ENCODE measurements at regions not wholly inside any gene's neighbourhood (a gene's known extent, or its start where the extent isn't known, plus 50 kb on each side); places are given as distances from the start of the nearest gene placed in this dataset.
"Not testable (repeated sequence)": the region's sequence is repeated elsewhere in the genome, so short reads cannot be mapped to it uniquely, and the experiment has no call there.

DNA sequence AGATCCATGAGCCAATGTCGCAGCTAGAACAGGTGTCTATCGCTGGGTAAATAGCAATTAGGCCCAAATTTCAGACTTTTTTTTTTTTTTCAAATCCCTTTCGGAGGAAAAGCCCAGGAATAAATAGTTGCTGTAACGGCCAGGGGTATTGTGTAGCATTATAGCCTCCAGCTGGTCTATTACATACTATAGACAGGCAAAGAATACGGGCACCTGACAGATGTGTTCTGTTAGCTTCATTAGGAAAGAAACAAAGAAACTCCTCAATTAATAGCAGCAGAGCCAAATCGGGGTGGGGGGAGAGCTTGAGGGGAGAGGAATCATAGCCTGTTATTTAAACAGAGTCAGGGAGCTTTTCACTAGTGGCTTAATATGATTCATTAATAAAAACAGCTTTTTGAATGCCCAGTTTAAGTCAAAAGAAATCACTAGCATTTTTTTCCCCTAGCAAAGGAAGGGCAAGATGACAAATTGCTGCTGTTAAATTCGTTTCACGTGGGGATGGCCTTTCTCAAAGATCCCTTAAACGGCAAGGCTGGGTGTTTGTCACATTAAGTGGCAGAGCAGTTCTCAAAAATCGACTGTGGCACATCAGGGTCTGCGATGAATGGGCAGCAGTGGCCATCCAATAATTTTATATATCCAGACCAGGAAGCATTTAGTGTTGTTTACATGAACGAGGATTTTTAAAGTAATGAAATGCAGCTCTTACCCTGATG, 139.4 kb downstream of the ID4 start:
- DNase-seq, result no peak

DNA sequence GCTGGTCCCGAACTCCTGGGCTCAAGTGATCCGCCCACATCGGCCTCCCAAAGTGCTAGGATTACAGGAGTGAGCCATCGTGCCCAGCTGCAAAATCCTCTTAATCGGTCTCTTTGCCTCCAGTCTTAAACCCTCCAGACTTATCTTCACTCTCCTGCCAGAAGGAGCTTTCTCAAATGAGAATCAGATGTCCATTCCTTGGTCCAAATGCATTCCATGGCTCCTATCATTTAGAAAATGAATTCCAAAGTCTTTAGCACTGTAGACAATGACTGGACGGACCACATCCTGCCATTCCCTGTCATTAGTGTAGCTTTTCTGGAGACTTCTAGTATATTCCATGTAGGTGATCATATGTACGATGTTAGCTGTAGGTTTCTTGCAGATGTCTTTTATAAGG, 141.9 kb downstream of the ID4 start:
- no peak for DNase-seq

GRCh38 chr6:19979986-19980385, 142.8 kb downstream of the ID4 start:
- no peak for DNase-seq

DNA sequence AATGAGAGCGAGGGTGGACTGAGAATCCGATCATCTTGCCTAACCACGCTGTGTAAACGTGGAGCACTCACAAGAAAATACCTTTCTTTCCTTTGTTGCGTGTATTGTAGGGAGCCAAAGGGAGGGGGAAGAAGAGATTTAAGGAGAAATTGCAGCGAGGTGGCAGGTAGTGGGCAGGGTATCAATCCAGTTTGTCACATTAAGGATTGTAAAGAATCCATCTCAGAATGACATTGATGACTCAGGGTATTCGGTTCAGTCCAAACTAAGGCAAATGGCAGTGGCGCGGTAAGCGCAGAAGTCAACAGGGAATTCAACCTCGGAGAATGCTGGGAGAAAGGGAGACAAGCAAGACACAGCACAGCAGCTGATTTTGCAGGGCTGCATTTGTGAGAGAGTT, 146.2 kb downstream of the ID4 start:
- DNase-seq, result no peak

- no peak for DNase-seq
Measured at GRCh38 chr6:19986691-19987438, 149.7 kb downstream of the ID4 start.

DNA sequence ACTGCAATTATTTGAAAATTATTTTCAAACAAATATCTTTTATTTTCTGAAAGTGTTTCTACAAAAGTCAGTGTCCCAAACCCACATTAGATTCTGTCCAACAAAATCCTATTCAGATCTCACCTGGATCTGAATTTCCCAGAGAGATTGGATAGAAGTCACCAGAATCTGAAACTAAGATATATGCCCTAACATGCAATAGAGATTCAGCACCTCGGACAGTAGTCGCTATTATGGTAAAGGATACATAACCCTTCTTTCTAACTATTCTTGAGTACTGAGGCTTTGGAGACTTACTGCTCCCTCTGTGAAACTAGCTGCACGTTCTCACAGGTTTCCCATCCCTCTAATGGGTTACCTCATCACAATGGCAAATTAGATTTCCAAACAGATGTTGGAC, 151.4 kb downstream of the ID4 start:
- DNase-seq, result peak; percentile 67

GRCh38 chr6:19991176-19991575, 154.0 kb downstream of the ID4 start:
- DNase-seq, result no peak

- DNase-seq, result no peak
Measured at GRCh38 chr6:19994909-19995308, 157.7 kb downstream of the ID4 start.

DNA sequence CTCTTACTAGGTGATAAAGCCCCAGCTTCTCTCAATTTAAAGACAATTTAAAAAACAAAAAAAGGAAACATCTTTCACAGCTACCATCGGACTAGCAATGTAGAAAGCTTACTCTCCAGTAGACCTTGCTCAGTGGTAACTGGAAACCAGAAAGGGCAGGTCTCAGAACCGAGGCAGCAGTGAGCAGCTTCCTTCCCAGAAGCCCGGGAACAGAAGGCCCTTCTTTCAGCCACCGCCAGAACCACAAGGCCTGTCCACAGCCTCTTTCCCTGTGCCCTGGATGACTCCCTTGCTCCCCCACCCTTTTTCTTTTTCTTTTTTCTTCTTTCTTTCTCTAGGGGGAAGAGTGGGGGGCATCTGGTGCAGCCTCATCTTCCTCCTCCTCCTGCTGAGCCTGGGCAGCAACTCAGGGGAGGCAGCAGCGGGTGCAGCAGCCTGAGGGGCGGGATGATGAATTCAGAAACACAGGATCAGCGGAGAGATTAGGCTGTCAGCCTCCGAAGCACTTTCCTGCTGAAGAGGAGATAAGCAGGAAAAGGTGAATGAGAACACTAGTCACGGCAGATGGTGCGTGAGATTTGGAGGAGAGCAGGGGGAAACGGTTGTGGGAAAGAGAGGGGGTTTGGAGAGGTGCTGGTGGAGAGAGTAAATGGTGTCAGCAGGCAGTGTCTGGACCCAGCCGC, 158.5 kb downstream of the ID4 start:
- DNase-seq, result no peak

- no peak for DNase-seq
Measured at GRCh38 chr6:19997104-19997503, 159.9 kb downstream of the ID4 start.

- no peak for DNase-seq
Measured at GRCh38 chr6:19998541-19998940, 161.4 kb downstream of the ID4 start.

- no peak for DNase-seq
Measured at GRCh38 chr6:19999319-20000191, 162.4 kb downstream of the ID4 start.

GRCh38 chr6:20001286-20001685, 164.1 kb downstream of the ID4 start:
- no peak for DNase-seq

DNA sequence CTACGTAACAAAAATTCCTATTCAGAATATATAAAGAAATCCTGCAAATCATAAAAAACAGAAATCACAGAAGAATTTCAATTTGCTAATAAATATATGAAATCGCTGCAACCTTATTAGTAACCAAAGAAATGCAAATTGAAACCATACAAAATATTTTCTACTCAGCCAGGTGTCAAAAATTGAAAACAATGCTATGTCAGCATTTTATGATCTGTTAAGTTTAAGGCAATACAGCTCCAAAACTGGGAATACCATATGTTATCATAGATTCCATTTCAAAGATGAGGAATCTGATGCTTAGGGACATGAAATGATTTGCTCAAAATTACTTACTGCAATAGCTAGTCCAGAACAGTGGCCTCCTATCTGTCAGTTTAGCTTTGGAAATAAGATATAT, 168.9 kb downstream of the ID4 start:
- no peak for DNase-seq

GRCh38 chr6:20008131-20008530, 171.0 kb downstream of the ID4 start:
- no peak for DNase-seq

GRCh38 chr6:20013066-20013861, 176.1 kb downstream of the ID4 start:
- no peak for DNase-seq

- no peak for DNase-seq
Measured at GRCh38 chr6:20014508-20014907, 177.3 kb downstream of the ID4 start.

- DNase-seq, result no peak
Measured at GRCh38 chr6:20020526-20020925, 183.4 kb downstream of the ID4 start.

DNA sequence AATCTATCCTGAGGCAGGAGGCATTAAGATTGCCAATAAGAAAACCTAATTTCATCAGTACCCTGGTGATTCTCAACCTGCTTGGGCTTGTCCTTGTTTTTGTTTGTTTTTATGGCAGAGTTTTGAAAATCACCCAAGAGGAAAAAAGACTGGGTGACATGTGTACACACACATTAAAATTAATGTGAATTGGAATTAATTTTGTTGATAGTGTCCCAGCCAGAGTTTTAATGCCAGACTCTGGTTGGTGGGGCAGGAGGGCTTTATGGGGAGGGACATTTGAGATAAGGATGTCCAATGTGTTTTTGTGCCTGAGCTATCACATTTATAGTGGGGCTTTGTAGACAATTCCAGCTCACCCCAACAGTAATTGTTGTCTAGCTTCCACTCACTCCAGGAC, 184.6 kb downstream of the ID4 start:
- DNase-seq, result no peak

- not testable (repeated sequence) for DNase-seq
Measured at GRCh38 chr6:20023549-20024315, 186.6 kb downstream of the ID4 start.

DNA sequence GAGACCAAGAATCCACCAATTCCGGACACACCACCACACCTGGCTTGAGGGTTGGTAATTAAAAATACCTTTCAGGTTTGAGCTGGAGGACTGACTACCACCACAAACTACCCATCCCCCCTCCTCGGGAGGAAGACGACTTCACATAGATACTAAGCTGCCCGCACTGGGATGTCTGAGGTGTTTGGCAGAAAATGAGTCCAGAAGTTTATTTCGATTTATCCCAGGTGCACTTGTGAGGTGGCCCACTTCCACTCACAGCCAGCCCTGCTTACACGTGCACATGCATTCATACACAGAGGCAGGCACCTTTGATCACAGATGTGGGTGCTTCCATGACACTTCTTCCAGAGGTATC, 187.1 kb downstream of the ID4 start:
- DNase-seq, result no peak
